GM10248 (cell line): ENCODE measurements at regions not wholly inside any gene's neighbourhood (a gene's known extent, or its start where the extent isn't known, plus 50 kb on each side); places are given as distances from the start of the nearest gene placed in this dataset.
A peak's percentile ranks its signal among the peaks of the same experiment; 100 is the strongest.
"Not testable (repeated sequence)": the region's sequence is repeated elsewhere in the genome, so short reads cannot be mapped to it uniquely, and the experiment has no call there.

ENCODE experiments used
- CTCF ChIA-PET: fragments of 300-600 bp; sonication (Branson Sonifier 250); formaldehyde crosslinking; extraction: SDS; loops from one replicate; lab custom pipeline; 2021; ENCODE audit warnings: antibody characterized with exemption; lab: Yijun Ruan, JAX
- POLR2A ChIA-PET: fragments of 350-650 bp; sonication (Branson Sonifier 250); formaldehyde crosslinking; extraction: SDS; loops from one replicate; lab custom pipeline; 2020; ENCODE audit warnings: antibody characterized with exemption; lab: Yijun Ruan, JAX
- DNase-seq: peaks from one replicate; pipeline ENCODE4 v3.0.0; 2012; ENCODE audit errors: extremely low spot score
- CTCF ChIP-seq: IDR thresholded peaks from 2 replicates; pipeline ENCODE4 v1.5.1; 2012; ENCODE audit warnings: mild to moderate bottlenecking, low read depth; ENCODE audit errors: extremely low read depth, missing control alignments, control extremely low read depth

- DNase-seq, result no peak
- no peak for TF ChIP-seq CTCF
- POLR2A ChIA-PET, result no interaction called here
- CTCF ChIA-PET, result interaction anchor here (0.7 to 3.5 kb wide), 9 partner anchors 11 to 423 kb away, joined by 3 to 24 read pairs (median 5); no protein-coding TSS in a partner anchor
These were observed 155.5 kb upstream of the SLC24A3 start for GRCh38 chr20:19056909-19057308.

- CTCF ChIA-PET, result interaction anchor here (1.5 kb wide), 1 partner anchor 10 kb away, joined by 3 read pairs; no protein-coding TSS in a partner anchor
- DNase-seq, POLR2A ChIA-PET: not testable (repeated sequence)
These were observed 147.7 kb upstream of the SLC24A3 start for GRCh38 chr20:19064788-19065187.

- no peak for DNase-seq
- ChIA-PET POLR2A (no interaction called here), CTCF (interaction anchor here (0.6 to 3.8 kb wide), 4 partner anchors 10 to 55 kb away, joined by 3 to 24 read pairs (median 4); no protein-coding TSS in a partner anchor)
- no peak for TF ChIP-seq CTCF
These were observed 144.5 kb upstream of the SLC24A3 start for GRCh38 chr20:19067986-19068385.

- TF ChIP-seq CTCF, result no peak
- POLR2A ChIA-PET, result no interaction called here
- DNase-seq, result no peak
- CTCF ChIA-PET, result interaction anchor here (1.8 kb wide), 1 partner anchor 34 kb away, joined by 5 read pairs; no protein-coding TSS in a partner anchor
These were observed 142.4 kb upstream of the SLC24A3 start for GRCh38 chr20:19070026-19070425.

- no peak for DNase-seq
- TF ChIP-seq CTCF, result no peak
- CTCF ChIA-PET, result interaction anchor here (0.8 to 2.2 kb wide), 5 partner anchors 11 to 438 kb away, joined by 3 to 11 read pairs (median 4); no protein-coding TSS in a partner anchor
These were observed 141.6 kb upstream of the SLC24A3 start for GRCh38 chr20:19070681-19071445.

GRCh38 chr20:19071446-19071725, 141.1 kb upstream of the SLC24A3 start:
- no peak for TF ChIP-seq CTCF
- DNase-seq, result peak; percentile 34
- CTCF ChIA-PET, result interaction anchor here (0.8 to 2.2 kb wide), 5 partner anchors 11 to 439 kb away, joined by 3 to 11 read pairs (median 4); no protein-coding TSS in a partner anchor
- POLR2A ChIA-PET, result no interaction called here

More at GRCh38 chr20:19070681-19071445, 141.6 kb upstream of the SLC24A3 start:
- POLR2A ChIA-PET, result no interaction called here
